ENCODE measurements at regions not wholly inside any gene's neighbourhood (a gene's known extent, or its start where the extent isn't known, plus 50 kb on each side); places are given as distances from the start of the nearest gene placed in this dataset.

GRCh38 chr18:77373730-77374445 lies 124.2 kb downstream of the GALR1 start:
- Histone ChIP-seq H3K9ac (ENCODE audit: low read depth in 1 of 2, low read length in 2 of 2) (no peak overlapping the region), H3K27ac (ENCODE audit: low read depth, low read length) (no peak overlapping the region), H3K36me3 (ENCODE audit: control insufficient read depth in 1 of 2, insufficient read depth in 2 of 2, low read length in 2 of 2) (no peaks in the 10 kb centered on the region), H3K9me3 (ENCODE audit: control insufficient read depth in 1 of 2, low read length in 2 of 2) (peaks cover 5 to 7% of the 10 kb centered on the region in 2 donors), H3K4me3 (ENCODE audit: low read depth in 1 of 2, low read length in 2 of 2) (no peak overlapping the region), H3K4me1 (ENCODE audit: control insufficient read depth in 1 of 2, insufficient read depth in 2 of 2, low read length in 2 of 2) (no peaks in the 10 kb centered on the region), H3K27me3 (ENCODE audit: control insufficient read depth in 1 of 2, insufficient read depth in 2 of 2, low read length in 2 of 2) (no peaks in the 10 kb centered on the region)

DNA sequence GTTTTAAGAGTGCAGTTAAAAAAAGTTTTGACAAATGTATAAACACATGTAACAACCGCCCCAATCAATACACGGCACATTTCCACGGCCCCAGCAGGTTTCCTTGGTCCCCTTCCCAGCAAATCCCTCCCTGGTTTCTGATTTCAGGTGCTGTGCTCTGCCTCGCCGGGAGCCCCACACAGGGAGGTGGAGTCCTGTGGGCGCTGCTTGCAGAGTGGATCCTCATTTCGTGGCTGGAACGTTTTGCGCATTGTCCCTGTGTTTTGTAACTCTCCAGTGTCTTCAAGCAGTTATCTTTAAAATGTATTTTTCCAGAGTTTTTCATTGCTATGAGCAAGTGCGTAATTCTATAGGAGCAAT lies 124.8 kb downstream of the GALR1 start:
- H3K4me1 ChIP-seq (ENCODE audit: control insufficient read depth in 1 of 2, insufficient read depth in 2 of 2, low read length in 2 of 2), result no peaks in the 10 kb centered on the region
- H3K27ac ChIP-seq (ENCODE audit: low read depth, low read length), result no peak overlapping the region
- H3K27me3 ChIP-seq (ENCODE audit: control insufficient read depth in 1 of 2, insufficient read depth in 2 of 2, low read length in 2 of 2), result no peaks in the 10 kb centered on the region
- H3K4me3 ChIP-seq (ENCODE audit: low read depth in 1 of 2, low read length in 2 of 2), result no peak overlapping the region
- no peak overlapping the region for H3K9ac ChIP-seq (ENCODE audit: low read depth in 1 of 2, low read length in 2 of 2)
- H3K36me3 ChIP-seq (ENCODE audit: control insufficient read depth in 1 of 2, insufficient read depth in 2 of 2, low read length in 2 of 2), result no peaks in the 10 kb centered on the region
- peaks cover 4 to 5% of the 10 kb centered on the region in 2 donors for H3K9me3 ChIP-seq (ENCODE audit: control insufficient read depth in 1 of 2, low read length in 2 of 2)

GRCh38 chr18:77376043-77376732 lies 126.5 kb downstream of the GALR1 start:
- Histone ChIP-seq H3K9ac (ENCODE audit: low read depth in 1 of 2, low read length in 2 of 2) (no peak overlapping the region), H3K4me1 (ENCODE audit: control insufficient read depth in 1 of 2, insufficient read depth in 2 of 2, low read length in 2 of 2) (no peaks in the 10 kb centered on the region), H3K27ac (ENCODE audit: low read depth, low read length) (no peak overlapping the region), H3K9me3 (ENCODE audit: control insufficient read depth in 1 of 2, low read length in 2 of 2) (no peaks in the 10 kb centered on the region), H3K36me3 (ENCODE audit: control insufficient read depth in 1 of 2, insufficient read depth in 2 of 2, low read length in 2 of 2) (no peaks in the 10 kb centered on the region), H3K27me3 (ENCODE audit: control insufficient read depth in 1 of 2, insufficient read depth in 2 of 2, low read length in 2 of 2) (no peaks in the 10 kb centered on the region), H3K4me3 (ENCODE audit: low read depth in 1 of 2, low read length in 2 of 2) (no peak overlapping the region)

GRCh38 chr18:77376733-77377094 lies 127.1 kb downstream of the GALR1 start:
- Histone ChIP-seq H3K9me3 (ENCODE audit: control insufficient read depth in 1 of 2, low read length in 2 of 2) (no peaks in the 10 kb centered on the region), H3K4me3 (ENCODE audit: low read depth in 1 of 2, low read length in 2 of 2) (no peak overlapping the region), H3K4me1 (ENCODE audit: control insufficient read depth in 1 of 2, insufficient read depth in 2 of 2, low read length in 2 of 2) (no peaks in the 10 kb centered on the region), H3K27me3 (ENCODE audit: control insufficient read depth in 1 of 2, insufficient read depth in 2 of 2, low read length in 2 of 2) (no peaks in the 10 kb centered on the region), H3K36me3 (ENCODE audit: control insufficient read depth in 1 of 2, insufficient read depth in 2 of 2, low read length in 2 of 2) (no peaks in the 10 kb centered on the region), H3K9ac (ENCODE audit: low read depth in 1 of 2, low read length in 2 of 2) (no peak overlapping the region), H3K27ac (ENCODE audit: low read depth, low read length) (no peak overlapping the region)

DNA sequence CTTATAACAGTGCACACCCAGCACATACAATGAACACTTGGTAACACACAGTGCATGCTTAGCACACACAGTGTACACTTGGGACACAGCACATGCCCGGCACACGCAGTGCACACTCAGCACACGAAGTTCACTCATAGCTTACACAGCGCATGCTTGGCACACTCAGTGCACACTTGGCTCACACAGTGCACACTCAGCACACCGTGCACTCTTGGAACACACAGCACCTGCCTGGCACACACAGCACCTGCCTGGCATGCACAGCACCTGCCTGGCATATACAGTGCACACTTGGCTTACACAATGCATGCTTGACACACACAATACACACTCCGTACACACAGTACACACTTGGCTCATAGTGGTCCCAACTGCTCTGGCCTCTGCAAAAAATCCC lies 128.2 kb downstream of the GALR1 start:
- no peak overlapping the region for H3K4me3 ChIP-seq (ENCODE audit: low read depth in 1 of 2, low read length in 2 of 2)
- no peaks in the 10 kb centered on the region for H3K36me3 ChIP-seq (ENCODE audit: control insufficient read depth in 1 of 2, insufficient read depth in 2 of 2, low read length in 2 of 2)
- no peaks in the 10 kb centered on the region for H3K4me1 ChIP-seq (ENCODE audit: control insufficient read depth in 1 of 2, insufficient read depth in 2 of 2, low read length in 2 of 2)
- no peak overlapping the region for H3K27ac ChIP-seq (ENCODE audit: low read depth, low read length)
- H3K9ac ChIP-seq (ENCODE audit: low read depth in 1 of 2, low read length in 2 of 2), result no peak overlapping the region
- H3K9me3 ChIP-seq (ENCODE audit: control insufficient read depth in 1 of 2, low read length in 2 of 2), result no peaks in the 10 kb centered on the region
- H3K27me3 ChIP-seq (ENCODE audit: control insufficient read depth in 1 of 2, insufficient read depth in 2 of 2, low read length in 2 of 2), result no peaks in the 10 kb centered on the region

GRCh38 chr18:77379976-77380509 lies 130.4 kb downstream of the GALR1 start:
- no peak overlapping the region for H3K9ac ChIP-seq (ENCODE audit: low read depth in 1 of 2, low read length in 2 of 2)
- no peaks in the 10 kb centered on the region for H3K36me3 ChIP-seq (ENCODE audit: control insufficient read depth in 1 of 2, insufficient read depth in 2 of 2, low read length in 2 of 2)
- no peaks in the 10 kb centered on the region for H3K9me3 ChIP-seq (ENCODE audit: control insufficient read depth in 1 of 2, low read length in 2 of 2)
- no peak overlapping the region for H3K27ac ChIP-seq (ENCODE audit: low read depth, low read length)
- no peaks in the 10 kb centered on the region for H3K27me3 ChIP-seq (ENCODE audit: control insufficient read depth in 1 of 2, insufficient read depth in 2 of 2, low read length in 2 of 2)
- H3K4me1 ChIP-seq (ENCODE audit: control insufficient read depth in 1 of 2, insufficient read depth in 2 of 2, low read length in 2 of 2), result no peaks in the 10 kb centered on the region
- no peak overlapping the region for H3K4me3 ChIP-seq (ENCODE audit: low read depth in 1 of 2, low read length in 2 of 2)

- H3K9me3 ChIP-seq (ENCODE audit: control insufficient read depth in 1 of 2, low read length in 2 of 2), result no peaks in the 10 kb centered on the region
- H3K9ac ChIP-seq (ENCODE audit: low read depth in 1 of 2, low read length in 2 of 2), result no peak overlapping the region
- H3K4me1 ChIP-seq (ENCODE audit: control insufficient read depth in 1 of 2, insufficient read depth in 2 of 2, low read length in 2 of 2), result no peaks in the 10 kb centered on the region
- H3K4me3 ChIP-seq (ENCODE audit: low read depth in 1 of 2, low read length in 2 of 2), result no peak overlapping the region
- no peaks in the 10 kb centered on the region for H3K36me3 ChIP-seq (ENCODE audit: control insufficient read depth in 1 of 2, insufficient read depth in 2 of 2, low read length in 2 of 2)
- no peak overlapping the region for H3K27ac ChIP-seq (ENCODE audit: low read depth, low read length)
- H3K27me3 ChIP-seq (ENCODE audit: control insufficient read depth in 1 of 2, insufficient read depth in 2 of 2, low read length in 2 of 2), result no peaks in the 10 kb centered on the region
These were observed 131.0 kb downstream of the GALR1 start for GRCh38 chr18:77380695-77381094.

DNA sequence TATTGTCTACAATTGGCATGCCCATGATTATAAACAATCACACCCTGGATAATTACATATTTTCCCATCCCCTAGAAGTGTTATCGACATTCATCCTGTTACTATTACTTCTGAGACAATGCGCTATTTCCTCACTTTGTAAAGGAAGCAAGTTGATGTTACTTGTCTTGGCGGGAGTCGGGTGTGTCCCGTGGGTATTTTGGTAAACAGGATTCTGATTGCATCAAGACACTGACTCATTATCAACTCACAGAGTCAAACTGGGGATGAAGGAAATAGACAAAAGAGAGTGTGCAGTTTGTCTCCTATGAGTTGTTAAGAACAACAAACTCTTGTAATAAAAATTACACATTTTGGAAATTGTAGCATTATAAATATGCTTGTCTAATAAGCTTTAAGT lies 142.7 kb downstream of the GALR1 start:
- Histone ChIP-seq H3K36me3 (ENCODE audit: control insufficient read depth in 1 of 2, insufficient read depth in 2 of 2, low read length in 2 of 2) (no peaks in the 10 kb centered on the region), H3K9ac (ENCODE audit: low read depth in 1 of 2, low read length in 2 of 2) (no peak overlapping the region), H3K4me1 (ENCODE audit: control insufficient read depth in 1 of 2, insufficient read depth in 2 of 2, low read length in 2 of 2) (no peaks in the 10 kb centered on the region), H3K9me3 (ENCODE audit: control insufficient read depth in 1 of 2, low read length in 2 of 2) (no peaks in the 10 kb centered on the region), H3K4me3 (ENCODE audit: low read depth in 1 of 2, low read length in 2 of 2) (no peak overlapping the region), H3K27me3 (ENCODE audit: control insufficient read depth in 1 of 2, insufficient read depth in 2 of 2, low read length in 2 of 2) (no peaks in the 10 kb centered on the region), H3K27ac (ENCODE audit: low read depth, low read length) (no peak overlapping the region)

- Histone ChIP-seq H3K9ac (ENCODE audit: low read depth in 1 of 2, low read length in 2 of 2) (no peak overlapping the region), H3K9me3 (ENCODE audit: control insufficient read depth in 1 of 2, low read length in 2 of 2) (no peaks in the 10 kb centered on the region), H3K36me3 (ENCODE audit: control insufficient read depth in 1 of 2, insufficient read depth in 2 of 2, low read length in 2 of 2) (no peaks in the 10 kb centered on the region), H3K4me3 (ENCODE audit: low read depth in 1 of 2, low read length in 2 of 2) (no peak overlapping the region), H3K4me1 (ENCODE audit: control insufficient read depth in 1 of 2, insufficient read depth in 2 of 2, low read length in 2 of 2) (no peaks in the 10 kb centered on the region), H3K27me3 (ENCODE audit: control insufficient read depth in 1 of 2, insufficient read depth in 2 of 2, low read length in 2 of 2) (no peaks in the 10 kb centered on the region), H3K27ac (ENCODE audit: low read depth, low read length) (no peak overlapping the region)
These were observed 143.9 kb downstream of the GALR1 start for GRCh38 chr18:77393519-77393918.

- Histone ChIP-seq H3K27ac (ENCODE audit: low read depth, low read length) (no peak overlapping the region), H3K36me3 (ENCODE audit: control insufficient read depth in 1 of 2, insufficient read depth in 2 of 2, low read length in 2 of 2) (no peaks in the 10 kb centered on the region), H3K27me3 (ENCODE audit: control insufficient read depth in 1 of 2, insufficient read depth in 2 of 2, low read length in 2 of 2) (no peaks in the 10 kb centered on the region), H3K4me1 (ENCODE audit: control insufficient read depth in 1 of 2, insufficient read depth in 2 of 2, low read length in 2 of 2) (no peaks in the 10 kb centered on the region), H3K9ac (ENCODE audit: low read depth in 1 of 2, low read length in 2 of 2) (no peak overlapping the region), H3K9me3 (ENCODE audit: control insufficient read depth in 1 of 2, low read length in 2 of 2) (no peaks in the 10 kb centered on the region), H3K4me3 (ENCODE audit: low read depth in 1 of 2, low read length in 2 of 2) (no peak overlapping the region)
These were observed 146.3 kb downstream of the GALR1 start for GRCh38 chr18:77395953-77396352.

All from duodenal mucosa (tissue), 2 donors.